Caco-2 (cell line): ENCODE measurements at regions not wholly inside any gene's neighbourhood (a gene's known extent, or its start where the extent isn't known, plus 50 kb on each side); places are given as distances from the start of the nearest gene placed in this dataset.

Experiments
- BruUV-seq: library from RNA; stranded (reverse); fragments of 400-500 nt; replicated peaks from 2 replicates; lab custom pipeline; 2021; lab: Mats Ljungman, UMichigan
- CTCF ChIA-PET: fragments of 300-600 bp; sonication (Branson Sonifier 250); formaldehyde crosslinking; loops from one replicate; lab custom pipeline; 2022; ENCODE audit warnings: antibody characterized with exemption; lab: Charles Lee
- POLR2A ChIA-PET: fragments of 300-600 bp; sonication (Branson Sonifier 250); formaldehyde crosslinking; loops from one replicate; lab custom pipeline; 2022; ENCODE audit warnings: antibody characterized with exemption; lab: Charles Lee
- DNase-seq, 2 experiments: peaks; one replicate each; pipeline versions ENCODE4 v3.0.0 to v3.0.0-alpha.2; 2020 to 2022
- H3K27me3 ChIP-seq: replicated peaks from 2 replicates; pipeline ENCODE4 v1.6.0; 2011; ENCODE audit warnings: low read length; ENCODE audit not compliant: control insufficient read depth, insufficient read depth
- H3K36me3 ChIP-seq: 2 replicates; pipeline ENCODE4 v1.5.1; 2011; ENCODE audit warnings: low read length; ENCODE audit not compliant: control insufficient read depth, insufficient read depth
- H3K4me1 ChIP-seq: fragments of 250-450 bp; sonication (Bioruptor Pico); 2 replicates; pipeline ENCODE4 v1.5.1; 2020; ENCODE audit warnings: mild to moderate bottlenecking
- H3K4me3 ChIP-seq: 2 replicates; pipeline ENCODE4 v1.5.1; 2011; ENCODE audit warnings: low read depth, mild to moderate bottlenecking, control low read depth, low read length
- H3K9me3 ChIP-seq: fragments of 250-450 bp; sonication (Bioruptor Pico); 2 replicates; pipeline ENCODE4 v1.5.1; 2020; ENCODE audit warnings: mild to moderate bottlenecking, moderate library complexity
- H3K27ac Mint-ChIP-seq: one replicate; pipeline ENCODE4 v1.8.0; 2022; ENCODE audit warnings: mixed read lengths; ENCODE audit not compliant: unreplicated experiment
- H3K27me3 Mint-ChIP-seq: one replicate; pipeline ENCODE4 v1.8.0; 2022; ENCODE audit warnings: mixed read lengths; ENCODE audit not compliant: insufficient read depth, unreplicated experiment
- H3K36me3 Mint-ChIP-seq: one replicate; pipeline ENCODE4 v1.8.0; 2022; ENCODE audit warnings: mild to moderate bottlenecking, mixed read lengths; ENCODE audit not compliant: insufficient read depth, unreplicated experiment
- H3K4me1 Mint-ChIP-seq: one replicate; pipeline ENCODE4 v1.8.0; 2022; ENCODE audit warnings: low read depth, mixed read lengths; ENCODE audit not compliant: unreplicated experiment
- H3K4me3 Mint-ChIP-seq: one replicate; pipeline ENCODE4 v1.8.0; 2022; ENCODE audit warnings: mild to moderate bottlenecking, moderate library complexity, mixed read lengths; ENCODE audit not compliant: unreplicated experiment
- H3K9me3 Mint-ChIP-seq: one replicate; pipeline ENCODE4 v1.8.0; 2022; ENCODE audit warnings: mixed read lengths; ENCODE audit not compliant: unreplicated experiment
- intact Hi-C: fragments of 100-400 bp; cut with micrococcal nuclease; formaldehyde crosslinking; loops from one replicate; pipeline ENCODE4 v1.10.0; 2022; ENCODE audit not compliant: unreplicated experiment
- TF ChIP-seq, protein P1 (sequence below), 2 experiments: fragments of 200-600 bp in 1 of 2; IDR thresholded peaks; 1 replicate in 1 of 2; 2 replicates in 1 of 2; pipeline versions ENCODE4 v1.5.1 to v1.8.0; 2011 to 2022; ENCODE audit warnings: antibody characterized with exemption in 1 of 2, control low read depth in 1 of 2, inconsistent platforms in 1 of 2, low read depth in 1 of 2, low read length in 1 of 2, mild to moderate bottlenecking in 1 of 2, moderate library complexity in 1 of 2; ENCODE audit not compliant: insufficient read depth in 1 of 2, severe bottlenecking in 1 of 2, unreplicated experiment in 1 of 2

GRCh38 chr6:148182378-148182777, 160.3 kb upstream of the SASH1 start:
- no peak overlapping the region for H3K27ac Mint-ChIP-seq
- ChIA-PET CTCF (no interaction called here), POLR2A (no interaction called here)
- BruUV-seq, result no TSS peak
- H3K4me1 ChIP-seq, result no peaks in the 10 kb centered on the region
- TF ChIP-seq, protein P1, sequence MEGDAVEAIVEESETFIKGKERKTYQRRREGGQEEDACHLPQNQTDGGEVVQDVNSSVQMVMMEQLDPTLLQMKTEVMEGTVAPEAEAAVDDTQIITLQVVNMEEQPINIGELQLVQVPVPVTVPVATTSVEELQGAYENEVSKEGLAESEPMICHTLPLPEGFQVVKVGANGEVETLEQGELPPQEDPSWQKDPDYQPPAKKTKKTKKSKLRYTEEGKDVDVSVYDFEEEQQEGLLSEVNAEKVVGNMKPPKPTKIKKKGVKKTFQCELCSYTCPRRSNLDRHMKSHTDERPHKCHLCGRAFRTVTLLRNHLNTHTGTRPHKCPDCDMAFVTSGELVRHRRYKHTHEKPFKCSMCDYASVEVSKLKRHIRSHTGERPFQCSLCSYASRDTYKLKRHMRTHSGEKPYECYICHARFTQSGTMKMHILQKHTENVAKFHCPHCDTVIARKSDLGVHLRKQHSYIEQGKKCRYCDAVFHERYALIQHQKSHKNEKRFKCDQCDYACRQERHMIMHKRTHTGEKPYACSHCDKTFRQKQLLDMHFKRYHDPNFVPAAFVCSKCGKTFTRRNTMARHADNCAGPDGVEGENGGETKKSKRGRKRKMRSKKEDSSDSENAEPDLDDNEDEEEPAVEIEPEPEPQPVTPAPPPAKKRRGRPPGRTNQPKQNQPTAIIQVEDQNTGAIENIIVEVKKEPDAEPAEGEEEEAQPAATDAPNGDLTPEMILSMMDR (IDR thresholded peaks at IDR 0.05; ENCODE audit: insufficient read depth in 1 of 2, low read depth in 1 of 2, low read length in 1 of 2, severe bottlenecking in 1 of 2, unreplicated experiment in 1 of 2), result no peak
- H3K4me3 ChIP-seq, result no peak overlapping the region
- intact Hi-C loops, result loop anchor here (5.0 kb wide), 1 partner anchor 160 kb away; the partner anchor contains the start of gene SASH1
- no peaks in the 10 kb centered on the region for H3K9me3 ChIP-seq
- no peaks in the 10 kb centered on the region for H3K27me3 ChIP-seq
- no peaks in the 10 kb centered on the region for H3K27me3 Mint-ChIP-seq
- DNase-seq, result no peak
- H3K36me3 Mint-ChIP-seq, result peaks cover 4% of the 10 kb centered on the region
- H3K4me3 Mint-ChIP-seq, result no peak overlapping the region
- no peaks in the 10 kb centered on the region for H3K9me3 Mint-ChIP-seq
- no peaks in the 10 kb centered on the region for H3K4me1 Mint-ChIP-seq
- no peaks in the 10 kb centered on the region for H3K36me3 ChIP-seq

DNA sequence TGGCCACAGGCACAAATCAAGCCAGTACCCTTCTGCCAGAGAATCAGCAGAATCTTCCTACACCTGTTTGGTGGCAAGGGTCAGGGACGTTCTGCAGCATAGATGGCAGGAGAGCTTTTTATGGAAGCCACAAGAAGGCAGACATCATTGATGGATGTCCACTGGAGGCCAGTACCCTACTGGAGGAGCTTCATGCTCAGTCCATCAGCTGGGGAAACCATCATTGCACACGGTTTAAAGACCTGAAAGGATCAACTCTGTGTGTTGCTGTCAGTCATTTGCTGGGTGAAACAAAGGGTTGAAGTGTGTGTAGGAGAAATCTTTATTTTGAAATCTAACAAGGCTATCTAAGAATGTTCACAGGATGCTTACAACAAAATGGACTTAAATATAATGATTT, 158.9 kb upstream of the SASH1 start:
- Mint-ChIP-seq H3K4me1 (no peaks in the 10 kb centered on the region), H3K27ac (no peak overlapping the region), H3K4me3 (no peak overlapping the region), H3K9me3 (no peaks in the 10 kb centered on the region), H3K27me3 (no peaks in the 10 kb centered on the region), H3K36me3 (no peaks in the 10 kb centered on the region)
- no peak overlapping the region for H3K4me3 ChIP-seq
- TF ChIP-seq, protein P1 (IDR thresholded peaks at IDR 0.05; ENCODE audit: insufficient read depth in 1 of 2, low read depth in 1 of 2, low read length in 1 of 2, severe bottlenecking in 1 of 2, unreplicated experiment in 1 of 2), result no peak
- no TSS peak for BruUV-seq
- intact Hi-C loops, result loop anchor here (5.0 kb wide), 1 partner anchor 159 kb away; the partner anchor contains the start of gene SASH1
- ChIA-PET POLR2A (no interaction called here), CTCF (no interaction called here)
- H3K4me1 ChIP-seq, result no peaks in the 10 kb centered on the region
- no peak for DNase-seq
- H3K9me3 ChIP-seq, result no peaks in the 10 kb centered on the region
- no peaks in the 10 kb centered on the region for H3K36me3 ChIP-seq
- no peaks in the 10 kb centered on the region for H3K27me3 ChIP-seq

DNA sequence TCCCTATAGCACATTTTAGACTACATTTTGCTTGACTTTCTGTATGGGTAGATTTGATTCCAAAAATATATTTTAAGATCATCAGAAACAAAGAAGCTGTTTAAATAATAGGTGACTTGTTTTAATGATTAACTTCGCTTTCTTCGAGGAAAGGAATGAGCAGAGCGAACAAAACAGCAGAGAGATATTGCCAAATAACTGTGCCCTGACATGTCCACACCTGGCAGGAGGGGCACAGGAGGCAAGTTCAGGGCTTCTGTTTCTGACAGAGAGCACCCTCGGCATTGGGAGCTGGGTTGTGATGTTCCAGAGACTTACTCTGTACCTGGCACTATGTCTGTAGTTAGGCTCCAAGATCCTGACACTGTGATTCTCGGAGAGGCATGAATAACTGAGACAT, 155.7 kb upstream of the SASH1 start:
- POLR2A ChIA-PET, result no interaction called here
- H3K9me3 Mint-ChIP-seq, result no peaks in the 10 kb centered on the region

More for the DNA sequence above, 155.7 kb upstream of the SASH1 start:
- BruUV-seq, result no TSS peak
- Histone ChIP-seq H3K27me3 (no peaks in the 10 kb centered on the region), H3K4me1 (peaks cover 22% of the 10 kb centered on the region), H3K36me3 (no peaks in the 10 kb centered on the region), H3K4me3 (no peak overlapping the region), H3K9me3 (no peaks in the 10 kb centered on the region)
- Mint-ChIP-seq H3K4me1 (peaks cover 15% of the 10 kb centered on the region), H3K36me3 (no peaks in the 10 kb centered on the region), H3K4me3 (no peak overlapping the region), H3K27me3 (no peaks in the 10 kb centered on the region), H3K27ac (no peak overlapping the region)
- intact Hi-C loops, result no loop called here
- DNase-seq, result no peak
- TF ChIP-seq, protein P1 (IDR thresholded peaks at IDR 0.05; ENCODE audit: insufficient read depth in 1 of 2, low read depth in 1 of 2, low read length in 1 of 2, severe bottlenecking in 1 of 2, unreplicated experiment in 1 of 2), result no peak
- CTCF ChIA-PET, result no interaction called here
